ENCODE measurements at regions not wholly inside any gene's neighbourhood (a gene's known extent, or its start where the extent isn't known, plus 50 kb on each side); places are given as distances from the start of the nearest gene placed in this dataset.
"Not testable (repeated sequence)": the region's sequence is repeated elsewhere in the genome, so short reads cannot be mapped to it uniquely, and the experiment has no call there.

- TF ChIP-seq, protein P1, sequence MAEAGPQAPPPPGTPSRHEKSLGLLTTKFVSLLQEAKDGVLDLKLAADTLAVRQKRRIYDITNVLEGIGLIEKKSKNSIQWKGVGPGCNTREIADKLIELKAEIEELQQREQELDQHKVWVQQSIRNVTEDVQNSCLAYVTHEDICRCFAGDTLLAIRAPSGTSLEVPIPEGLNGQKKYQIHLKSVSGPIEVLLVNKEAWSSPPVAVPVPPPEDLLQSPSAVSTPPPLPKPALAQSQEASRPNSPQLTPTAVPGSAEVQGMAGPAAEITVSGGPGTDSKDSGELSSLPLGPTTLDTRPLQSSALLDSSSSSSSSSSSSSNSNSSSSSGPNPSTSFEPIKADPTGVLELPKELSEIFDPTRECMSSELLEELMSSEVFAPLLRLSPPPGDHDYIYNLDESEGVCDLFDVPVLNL (CRISPR knock-in tag; IDR thresholded peaks at IDR 0.05; ENCODE audit: borderline replicate concordance, low read depth) = not testable (repeated sequence)
- TF ChIP-seq ZBTB21 (CRISPR knock-in tag; IDR thresholded peaks at IDR 0.05; ENCODE audit: borderline replicate concordance) = not testable (repeated sequence)
Observed at GRCh38 chr5:99478450-99478849, 549.6 kb upstream of the CHD1 start.

All from WTC11 (cell line).